ENCODE measurements at regions not wholly inside any gene's neighbourhood (a gene's known extent, or its start where the extent isn't known, plus 50 kb on each side); places are given as distances from the start of the nearest gene placed in this dataset.

GRCh38 chr2:152883951-152884487 lies 165.6 kb downstream of the ARL6IP6 start:
- Histone ChIP-seq H3K4me1 (ENCODE audit: insufficient read depth, low read length) (no peaks in the 10 kb centered on the region), H2AFZ (ENCODE audit: low read depth, low read length) (no peak overlapping the region), H3K27me3 (ENCODE audit: insufficient read depth, low read length) (no peaks in the 10 kb centered on the region), H3K9me3 (ENCODE audit: low read length) (no peaks in the 10 kb centered on the region), H3K4me3 (ENCODE audit: low read length) (no peak overlapping the region), H3K36me3 (ENCODE audit: insufficient read depth, low read length) (no peaks in the 10 kb centered on the region)

GRCh38 chr2:152881527-152881926 lies 163.1 kb downstream of the ARL6IP6 start:
- Histone ChIP-seq H2AFZ (ENCODE audit: low read depth, low read length) (no peak overlapping the region), H3K9me3 (ENCODE audit: low read length) (no peaks in the 10 kb centered on the region), H3K27me3 (ENCODE audit: insufficient read depth, low read length) (no peaks in the 10 kb centered on the region), H3K4me1 (ENCODE audit: insufficient read depth, low read length) (no peaks in the 10 kb centered on the region), H3K4me3 (ENCODE audit: low read length) (no peak overlapping the region), H3K36me3 (ENCODE audit: insufficient read depth, low read length) (no peaks in the 10 kb centered on the region)

GRCh38 chr2:152879275-152879674 lies 160.9 kb downstream of the ARL6IP6 start:
- no peaks in the 10 kb centered on the region for H3K9me3 ChIP-seq (ENCODE audit: low read length)
- no peaks in the 10 kb centered on the region for H3K36me3 ChIP-seq (ENCODE audit: insufficient read depth, low read length)
- no peak overlapping the region for H3K4me3 ChIP-seq (ENCODE audit: low read length)
- no peak overlapping the region for H2AFZ ChIP-seq (ENCODE audit: low read depth, low read length)
- H3K27me3 ChIP-seq (ENCODE audit: insufficient read depth, low read length) = no peaks in the 10 kb centered on the region
- H3K4me1 ChIP-seq (ENCODE audit: insufficient read depth, low read length) = no peaks in the 10 kb centered on the region

DNA sequence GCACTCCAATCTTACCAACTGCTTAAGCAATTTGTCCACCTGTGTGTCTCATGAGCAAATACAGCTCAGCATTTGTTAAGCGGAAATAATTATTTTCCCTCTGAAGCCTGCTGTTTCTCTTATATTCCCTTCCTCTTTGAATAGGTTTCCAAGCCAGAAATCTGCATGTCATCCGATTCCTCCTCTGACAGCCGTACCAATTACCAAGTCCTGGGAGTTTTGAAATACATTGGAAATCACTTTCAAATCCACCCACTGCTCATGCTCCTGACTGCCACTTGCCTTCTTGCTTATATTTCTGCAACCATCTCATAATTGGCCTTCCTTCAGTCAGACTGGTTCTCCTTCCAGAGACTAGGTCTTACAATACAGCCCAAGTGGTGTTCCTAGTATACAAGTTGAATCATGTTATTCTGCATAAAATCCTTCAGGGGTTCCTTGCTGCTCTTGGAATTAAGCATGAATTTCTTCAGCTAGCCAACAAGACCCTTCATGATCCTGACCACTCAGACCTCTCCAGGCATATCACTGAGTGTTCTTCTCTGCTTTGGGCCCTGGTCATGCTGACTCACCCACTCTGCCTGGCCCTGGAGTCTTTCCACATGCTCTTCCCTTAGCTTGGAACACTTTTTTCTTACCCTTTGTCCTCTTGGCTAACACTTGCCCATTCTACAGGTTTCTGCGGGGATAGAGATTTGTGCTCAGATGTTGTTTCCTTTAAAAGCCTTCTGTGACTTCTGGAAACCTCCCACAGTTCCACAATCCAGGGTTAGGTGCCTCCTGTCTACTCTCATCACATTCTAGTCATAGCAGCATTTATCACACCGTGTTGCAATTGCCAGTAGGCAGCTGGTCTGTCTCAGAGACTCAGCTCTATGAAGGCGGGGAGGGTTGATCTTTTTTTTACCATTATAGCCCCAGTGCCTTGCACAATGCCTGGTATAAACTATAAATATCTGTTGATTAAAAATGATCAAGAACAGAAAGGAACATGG lies 157.6 kb downstream of the ARL6IP6 start:
- Histone ChIP-seq H3K27me3 (ENCODE audit: insufficient read depth, low read length) (no peaks in the 10 kb centered on the region), H3K9me3 (ENCODE audit: low read length) (no peaks in the 10 kb centered on the region), H2AFZ (ENCODE audit: low read depth, low read length) (no peak overlapping the region), H3K4me3 (ENCODE audit: low read length) (no peak overlapping the region), H3K36me3 (ENCODE audit: insufficient read depth, low read length) (no peaks in the 10 kb centered on the region), H3K4me1 (ENCODE audit: insufficient read depth, low read length) (no peaks in the 10 kb centered on the region)

GRCh38 chr2:152874955-152875354 lies 156.5 kb downstream of the ARL6IP6 start:
- H3K4me1 ChIP-seq (ENCODE audit: insufficient read depth, low read length) = no peaks in the 10 kb centered on the region
- H3K36me3 ChIP-seq (ENCODE audit: insufficient read depth, low read length) = no peaks in the 10 kb centered on the region
- no peaks in the 10 kb centered on the region for H3K27me3 ChIP-seq (ENCODE audit: insufficient read depth, low read length)
- no peaks in the 10 kb centered on the region for H3K9me3 ChIP-seq (ENCODE audit: low read length)
- H2AFZ ChIP-seq (ENCODE audit: low read depth, low read length) = no peak overlapping the region
- no peak overlapping the region for H3K4me3 ChIP-seq (ENCODE audit: low read length)

GRCh38 chr2:152870239-152870638 lies 151.8 kb downstream of the ARL6IP6 start:
- Histone ChIP-seq H3K9me3 (ENCODE audit: low read length) (no peaks in the 10 kb centered on the region), H3K4me1 (ENCODE audit: insufficient read depth, low read length) (no peaks in the 10 kb centered on the region), H2AFZ (ENCODE audit: low read depth, low read length) (no peak overlapping the region), H3K27me3 (ENCODE audit: insufficient read depth, low read length) (no peaks in the 10 kb centered on the region), H3K4me3 (ENCODE audit: low read length) (no peak overlapping the region), H3K36me3 (ENCODE audit: insufficient read depth, low read length) (no peaks in the 10 kb centered on the region)

DNA sequence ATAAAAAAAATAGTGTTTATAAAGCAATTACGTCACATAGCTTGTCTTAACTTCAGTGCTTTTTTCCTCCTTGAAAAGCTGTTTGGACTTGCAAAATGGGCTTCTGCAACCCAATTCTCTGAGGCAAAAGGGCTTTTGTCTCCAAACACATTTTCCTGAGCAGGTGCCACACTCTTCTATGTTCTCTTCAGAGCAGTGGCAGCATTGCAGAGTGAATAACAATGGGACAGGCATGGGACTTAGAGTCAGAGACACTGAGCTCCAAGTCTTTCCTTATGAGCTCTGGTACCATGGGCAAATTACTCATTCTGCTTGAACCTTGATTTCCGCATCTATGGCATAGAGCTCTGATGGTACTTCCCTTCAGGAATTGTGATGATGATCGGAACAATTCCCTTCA lies 149.0 kb downstream of the ARL6IP6 start:
- Histone ChIP-seq H3K4me1 (ENCODE audit: insufficient read depth, low read length) (no peaks in the 10 kb centered on the region), H3K9me3 (ENCODE audit: low read length) (no peaks in the 10 kb centered on the region)

GRCh38 chr2:152864601-152865149 lies 146.3 kb downstream of the ARL6IP6 start:
- Histone ChIP-seq H3K4me1 (ENCODE audit: insufficient read depth, low read length) (no peaks in the 10 kb centered on the region), H3K36me3 (ENCODE audit: insufficient read depth, low read length) (no peaks in the 10 kb centered on the region), H2AFZ (ENCODE audit: low read depth, low read length) (no peak overlapping the region), H3K9me3 (ENCODE audit: low read length) (no peaks in the 10 kb centered on the region), H3K4me3 (ENCODE audit: low read length) (no peak overlapping the region), H3K27me3 (ENCODE audit: insufficient read depth, low read length) (no peaks in the 10 kb centered on the region)

More for the DNA sequence above, 149.0 kb downstream of the ARL6IP6 start:
- H3K27me3 ChIP-seq (ENCODE audit: insufficient read depth, low read length) = no peaks in the 10 kb centered on the region
- no peaks in the 10 kb centered on the region for H3K36me3 ChIP-seq (ENCODE audit: insufficient read depth, low read length)
- H2AFZ ChIP-seq (ENCODE audit: low read depth, low read length) = no peak overlapping the region
- no peak overlapping the region for H3K4me3 ChIP-seq (ENCODE audit: low read length)

- H3K4me1 ChIP-seq (ENCODE audit: insufficient read depth, low read length) = no peaks in the 10 kb centered on the region
- H3K4me3 ChIP-seq (ENCODE audit: low read length) = no peak overlapping the region
- H3K27me3 ChIP-seq (ENCODE audit: insufficient read depth, low read length) = no peaks in the 10 kb centered on the region
- no peaks in the 10 kb centered on the region for H3K9me3 ChIP-seq (ENCODE audit: low read length)
- H2AFZ ChIP-seq (ENCODE audit: low read depth, low read length) = no peak overlapping the region
- H3K36me3 ChIP-seq (ENCODE audit: insufficient read depth, low read length) = no peaks in the 10 kb centered on the region
Measured at GRCh38 chr2:152863826-152864225, 145.4 kb downstream of the ARL6IP6 start.

DNA sequence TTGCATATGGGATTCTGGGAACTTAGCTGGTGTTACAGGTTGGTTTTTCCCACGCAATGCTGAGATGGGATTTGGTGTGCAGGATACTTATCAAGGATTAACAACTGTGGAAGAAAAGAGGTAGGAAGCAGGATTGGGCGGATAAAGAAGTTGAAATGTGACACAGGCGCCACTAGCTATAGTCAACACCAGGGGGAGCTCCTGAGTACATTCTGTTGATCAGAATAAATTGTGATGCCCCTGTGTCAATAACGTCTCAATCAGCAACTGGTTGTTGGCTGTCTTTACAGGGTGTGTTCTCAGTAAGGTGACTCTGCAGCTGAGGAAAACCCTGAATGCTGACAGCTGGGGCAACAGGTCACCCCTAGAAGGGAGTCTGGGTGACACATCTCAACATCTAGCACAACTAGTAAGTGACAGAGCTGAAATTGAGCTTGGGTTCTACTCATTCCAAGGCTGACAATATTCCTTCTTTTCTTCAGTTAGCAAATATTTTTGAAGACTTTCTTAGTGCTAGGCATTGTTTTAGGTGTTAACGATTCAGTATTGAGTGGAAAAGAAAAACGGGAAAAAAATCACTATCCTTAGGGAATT lies 143.0 kb downstream of the ARL6IP6 start:
- Histone ChIP-seq H3K36me3 (ENCODE audit: insufficient read depth, low read length) (no peaks in the 10 kb centered on the region), H3K4me3 (ENCODE audit: low read length) (no peak overlapping the region), H3K27me3 (ENCODE audit: insufficient read depth, low read length) (no peaks in the 10 kb centered on the region), H3K4me1 (ENCODE audit: insufficient read depth, low read length) (no peaks in the 10 kb centered on the region), H2AFZ (ENCODE audit: low read depth, low read length) (no peak overlapping the region), H3K9me3 (ENCODE audit: low read length) (no peaks in the 10 kb centered on the region)

- Histone ChIP-seq H3K27me3 (ENCODE audit: insufficient read depth, low read length) (no peaks in the 10 kb centered on the region), H2AFZ (ENCODE audit: low read depth, low read length) (no peak overlapping the region), H3K4me3 (ENCODE audit: low read length) (no peak overlapping the region), H3K9me3 (ENCODE audit: low read length) (no peaks in the 10 kb centered on the region), H3K36me3 (ENCODE audit: insufficient read depth, low read length) (no peaks in the 10 kb centered on the region), H3K4me1 (ENCODE audit: insufficient read depth, low read length) (no peaks in the 10 kb centered on the region)
Measured at GRCh38 chr2:152858594-152859265, 140.3 kb downstream of the ARL6IP6 start.

DNA sequence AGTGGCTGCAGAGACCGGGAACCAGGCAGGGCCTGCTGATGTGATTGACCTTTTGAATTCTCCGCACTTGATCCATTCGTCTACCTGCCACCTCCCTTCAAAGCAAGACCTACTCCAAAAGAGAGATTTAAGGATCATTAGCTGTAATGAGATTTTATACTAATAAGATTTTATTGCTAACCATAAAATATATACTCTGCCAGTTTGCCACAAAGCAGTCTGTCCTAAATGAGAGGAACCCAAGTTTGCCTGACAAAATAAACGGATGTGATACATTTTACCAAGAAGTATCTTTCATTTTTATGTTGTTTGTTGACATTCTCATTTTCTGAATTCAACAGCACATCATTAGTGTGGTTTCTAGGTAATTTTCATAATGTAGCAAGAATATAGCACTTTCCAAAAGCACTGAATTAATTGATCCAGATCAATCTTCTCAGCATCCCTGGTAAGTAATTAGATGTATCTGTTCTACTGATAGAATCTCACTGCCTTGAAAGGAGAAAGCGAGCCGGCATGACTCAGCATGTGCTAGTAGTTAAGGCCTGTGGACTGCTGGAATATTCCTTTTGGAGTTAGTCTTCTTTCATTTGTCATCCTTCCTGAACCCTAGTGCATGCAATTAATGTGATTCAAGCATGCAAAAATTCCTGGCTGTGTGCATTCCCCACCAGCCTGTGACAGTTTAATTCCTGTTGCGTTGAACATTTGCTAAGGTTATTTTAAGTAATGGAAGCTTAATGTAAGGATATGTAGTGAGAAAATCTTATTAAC lies 128.5 kb downstream of the ARL6IP6 start:
- Histone ChIP-seq H3K36me3 (ENCODE audit: insufficient read depth, low read length) (no peaks in the 10 kb centered on the region), H3K9me3 (ENCODE audit: low read length) (no peaks in the 10 kb centered on the region), H3K27me3 (ENCODE audit: insufficient read depth, low read length) (no peaks in the 10 kb centered on the region), H2AFZ (ENCODE audit: low read depth, low read length) (no peak overlapping the region), H3K4me1 (ENCODE audit: insufficient read depth, low read length) (no peaks in the 10 kb centered on the region), H3K4me3 (ENCODE audit: low read length) (no peak overlapping the region)
